NCI-H460 (cell line): ENCODE measurements at regions not wholly inside any gene's neighbourhood (a gene's known extent, or its start where the extent isn't known, plus 50 kb on each side); places are given as distances from the start of the nearest gene placed in this dataset.
A peak's percentile ranks its signal among the peaks of the same experiment; 100 is the strongest.
"Not testable (repeated sequence)": the region's sequence is repeated elsewhere in the genome, so short reads cannot be mapped to it uniquely, and the experiment has no call there.

Experiments
- DNase-seq: peaks from one replicate; pipeline ENCODE4 v3.0.0-alpha.2; 2016; ENCODE audit warnings: low read depth; ENCODE audit errors: extremely low read depth

DNA sequence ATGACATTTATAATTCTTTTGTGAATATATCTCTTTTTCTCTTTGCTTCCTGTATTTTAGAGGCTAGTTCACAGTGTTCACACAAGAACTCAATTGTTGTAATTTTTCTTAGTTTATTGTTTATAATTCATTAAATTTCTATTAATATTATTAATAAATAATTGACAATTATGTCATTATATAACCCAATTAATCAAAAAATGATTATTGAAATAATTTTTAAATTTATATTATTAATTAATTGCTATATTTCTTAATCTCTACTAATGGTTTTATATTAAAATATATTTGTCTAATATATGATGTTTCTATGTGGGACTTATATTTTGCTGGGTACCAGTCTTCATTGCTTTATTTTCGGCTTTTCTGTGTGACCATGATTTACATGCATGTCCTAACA lies 618.4 kb downstream of the CDH9 start:
- no peak for DNase-seq

DNA sequence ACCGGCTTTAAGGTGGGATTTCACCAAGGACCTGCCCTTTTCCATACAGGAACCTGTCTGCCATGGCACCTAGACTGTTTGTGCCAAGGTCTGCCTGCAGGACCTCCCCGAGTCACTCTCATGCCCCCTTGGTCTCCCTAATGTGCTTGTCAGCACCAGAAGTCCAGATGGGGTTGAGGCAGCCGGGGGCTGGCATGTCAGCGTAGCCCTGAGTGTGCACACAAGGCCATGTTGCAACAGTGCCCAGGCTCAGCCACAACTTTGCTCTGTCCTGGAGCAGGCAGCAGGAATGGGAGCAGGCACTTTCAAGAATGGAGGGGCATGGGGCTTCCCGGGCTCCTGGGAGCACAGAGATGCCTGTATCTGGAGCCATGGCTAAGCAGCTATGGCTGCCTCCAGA lies 621.5 kb downstream of the CDH9 start:
- DNase-seq: no peak

GRCh38 chr5:26415987-26416779 lies 622.2 kb downstream of the CDH9 start:
- no peak for DNase-seq

GRCh38 chr5:26390608-26391007 lies 647.8 kb downstream of the CDH9 start:
- DNase-seq: no peak

DNA sequence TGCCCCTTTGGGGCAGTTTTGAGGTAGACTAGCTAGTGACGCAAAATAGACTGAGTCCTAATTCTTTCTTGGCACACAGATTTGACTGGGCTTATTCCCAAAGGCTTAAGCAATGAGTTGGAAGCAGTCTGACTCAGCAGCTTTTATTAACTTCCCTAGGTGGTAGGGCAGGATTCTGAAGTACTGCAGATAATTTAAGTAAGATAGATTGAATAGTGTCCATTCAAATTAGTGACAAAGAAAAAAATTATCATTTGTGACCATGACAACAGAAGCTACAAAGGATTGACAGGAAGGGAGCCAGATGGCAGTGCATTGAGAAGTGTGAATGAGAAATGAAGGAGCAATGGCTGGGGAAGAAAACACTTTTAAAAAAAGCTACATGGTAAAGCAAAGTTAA lies 649.4 kb downstream of the CDH9 start:
- no peak for DNase-seq

DNA sequence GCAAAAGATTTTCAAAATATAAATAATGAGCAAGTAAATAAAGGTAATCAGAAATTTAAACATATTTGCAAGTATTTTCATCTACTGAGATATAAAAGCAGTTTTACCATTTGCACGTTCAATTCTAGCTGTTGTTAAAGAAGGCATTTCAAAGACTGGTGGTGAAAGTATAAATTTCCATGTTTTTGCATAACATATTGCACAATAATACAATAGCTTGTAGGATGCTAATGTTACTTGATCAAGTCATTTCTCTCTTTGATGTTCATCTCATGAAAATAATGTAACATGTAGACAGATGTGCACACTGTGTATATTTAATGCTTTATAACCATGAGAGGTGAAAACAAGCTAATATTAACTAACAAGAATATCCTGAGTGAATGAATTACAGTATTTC lies 651.9 kb downstream of the CDH9 start:
- DNase-seq: no peak

GRCh38 chr5:26364624-26365023 lies 673.8 kb downstream of the CDH9 start:
- DNase-seq: not testable (repeated sequence)

DNA sequence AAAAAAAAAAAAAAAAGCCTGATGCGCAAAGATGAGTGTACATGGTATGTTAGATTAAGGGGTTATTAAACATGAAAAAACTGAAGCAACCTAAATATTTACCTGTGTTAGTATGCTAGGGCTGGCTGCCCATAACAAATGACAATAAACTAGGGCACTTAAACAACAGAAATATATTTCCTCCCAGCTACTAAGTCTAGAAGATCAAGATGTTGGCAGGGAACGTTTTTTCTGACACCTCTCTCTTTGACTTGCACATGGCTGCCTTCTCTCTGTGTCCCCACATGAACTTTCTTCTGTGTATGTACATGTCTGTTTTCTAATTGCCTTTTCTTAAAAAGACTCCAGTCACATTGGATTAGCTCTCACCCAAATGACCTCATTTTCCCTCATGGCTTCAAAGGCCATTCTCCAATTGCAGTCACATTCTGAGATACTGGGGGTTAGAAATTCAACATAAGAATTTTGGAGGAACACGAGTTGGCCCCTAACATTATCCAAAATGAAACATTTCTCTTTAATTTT lies 694.5 kb downstream of the CDH9 start:
- DNase-seq: no peak

- no peak for DNase-seq
These were observed 698.8 kb downstream of the CDH9 start for GRCh38 chr5:26339576-26339975.

DNA sequence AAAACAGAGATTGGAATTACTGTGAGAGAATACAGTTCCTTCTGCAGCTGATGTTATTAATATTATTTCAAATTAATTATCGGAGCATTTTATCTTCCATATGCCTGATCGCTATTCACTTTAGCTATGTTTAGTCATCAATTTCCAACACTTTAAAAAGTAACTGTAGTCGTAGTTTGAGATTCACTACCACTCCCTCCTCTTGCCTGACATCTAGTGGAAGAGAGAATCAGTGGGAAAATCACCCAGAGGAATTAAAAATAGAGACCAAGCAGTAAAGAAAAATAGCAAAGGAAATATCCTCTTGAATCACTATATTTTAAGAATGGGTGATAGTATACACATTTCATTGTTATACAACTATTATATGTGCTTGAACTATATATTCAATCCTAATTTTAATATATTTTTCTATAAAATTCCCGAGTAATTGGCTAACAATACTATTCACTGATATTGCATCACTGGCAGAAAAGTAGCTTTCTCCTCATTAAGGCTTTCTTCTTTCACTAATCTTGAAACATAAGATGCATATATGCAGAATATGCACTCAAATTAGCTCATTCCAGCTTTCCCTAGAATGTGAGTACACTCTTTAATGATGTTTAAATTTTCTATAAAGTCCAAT lies 708.7 kb downstream of the CDH9 start:
- DNase-seq: peak; percentile 32

- DNase-seq: no peak
These were observed 712.1 kb downstream of the CDH9 start for GRCh38 chr5:26326153-26326759.

DNA sequence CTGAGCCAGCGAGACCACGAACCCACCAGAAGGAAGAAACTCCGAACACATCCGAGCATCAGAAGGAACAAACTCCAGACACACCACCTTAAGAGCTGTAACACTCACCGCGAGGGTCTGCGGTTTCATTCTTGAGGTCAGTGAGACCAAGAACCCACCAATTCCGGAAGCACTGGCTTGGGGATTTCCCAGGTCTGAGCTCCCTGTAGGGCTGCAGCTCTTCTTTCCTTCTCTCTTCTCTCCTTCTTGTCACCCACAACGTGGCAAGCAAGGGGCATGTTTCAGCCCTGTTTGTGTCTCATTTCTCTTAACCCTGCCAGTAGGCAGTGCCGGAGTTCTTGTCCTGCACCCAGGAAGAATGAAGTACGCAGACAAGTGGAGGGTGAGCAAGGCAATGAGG lies 713.0 kb downstream of the CDH9 start:
- not testable (repeated sequence) for DNase-seq

DNA sequence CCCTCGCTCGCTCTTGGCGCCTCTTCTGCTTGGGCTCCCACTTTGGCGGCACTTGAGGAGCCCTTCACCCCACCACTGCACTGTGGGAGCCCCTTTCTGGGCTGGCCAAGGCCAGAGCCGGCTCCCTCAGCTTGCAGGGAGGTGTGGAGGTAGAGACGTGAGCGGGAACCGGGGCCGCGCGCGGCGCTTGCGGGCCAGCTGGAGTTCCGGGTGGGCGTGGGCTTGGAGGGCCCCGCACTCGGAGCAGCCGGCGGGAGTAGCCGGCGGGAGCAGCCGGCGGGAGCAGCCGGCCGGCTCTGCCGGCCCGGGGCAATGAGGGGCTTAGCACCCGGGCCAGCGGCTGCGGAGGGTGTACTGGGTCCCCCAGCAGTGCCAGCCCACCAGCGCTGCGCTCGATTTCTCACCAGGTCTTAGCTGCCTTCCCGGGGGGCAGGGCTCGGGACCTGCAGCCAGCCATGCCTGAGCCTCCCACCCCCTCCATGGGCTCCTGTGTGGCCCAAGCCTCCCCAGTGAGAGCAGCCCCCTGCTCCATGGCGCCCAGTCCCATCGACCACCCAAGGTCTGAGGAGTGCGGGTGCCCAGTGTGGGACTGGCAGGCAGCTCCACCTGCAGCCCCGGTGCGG lies 714.0 kb downstream of the CDH9 start:
- not testable (repeated sequence) for DNase-seq

DNA sequence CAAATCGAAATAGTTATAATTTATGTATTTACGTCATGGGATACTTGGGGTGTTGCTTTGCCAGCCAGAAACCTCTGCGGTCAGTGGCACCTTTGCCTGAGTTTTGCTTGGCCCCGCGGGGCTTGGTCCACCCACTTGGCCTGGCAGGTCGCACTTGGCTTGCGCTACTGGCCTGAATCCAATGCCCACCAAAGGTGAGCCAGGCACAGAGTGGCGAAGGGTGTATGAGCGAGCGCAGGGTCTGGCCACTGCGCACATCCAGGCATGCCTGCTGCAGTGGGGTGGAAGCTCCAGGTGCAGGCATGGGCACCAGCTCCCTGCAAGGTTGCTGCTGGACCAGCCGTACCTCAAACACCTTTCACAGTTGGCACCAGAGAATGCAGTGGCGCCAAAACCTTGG lies 714.6 kb downstream of the CDH9 start:
- DNase-seq: no peak

- no peak for DNase-seq
These were observed 717.1 kb downstream of the CDH9 start for GRCh38 chr5:26321278-26321677.

GRCh38 chr5:26310415-26310814 lies 728.0 kb downstream of the CDH9 start:
- no peak for DNase-seq

DNA sequence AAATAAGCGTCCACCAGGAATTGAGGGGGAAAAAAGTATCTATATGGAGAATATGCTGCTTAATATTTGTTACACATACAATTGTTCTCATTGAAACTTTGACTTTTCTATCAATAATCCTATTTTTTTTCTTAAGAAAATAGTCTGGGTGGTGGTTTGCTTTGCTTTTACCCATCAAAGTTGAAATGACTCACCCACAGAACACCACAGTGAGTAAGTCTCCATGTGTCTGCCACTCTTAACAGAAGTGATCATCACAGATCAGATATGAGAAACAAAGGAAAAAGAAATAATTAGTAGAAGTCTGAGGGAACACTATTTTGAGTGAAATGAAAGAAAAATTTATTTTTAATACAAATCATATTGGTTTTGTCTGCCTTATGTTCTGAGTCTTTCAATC lies 742.8 kb downstream of the CDH9 start:
- DNase-seq: no peak

- DNase-seq: no peak
These were observed 756.2 kb downstream of the CDH9 start for GRCh38 chr5:26282190-26282589.

DNA sequence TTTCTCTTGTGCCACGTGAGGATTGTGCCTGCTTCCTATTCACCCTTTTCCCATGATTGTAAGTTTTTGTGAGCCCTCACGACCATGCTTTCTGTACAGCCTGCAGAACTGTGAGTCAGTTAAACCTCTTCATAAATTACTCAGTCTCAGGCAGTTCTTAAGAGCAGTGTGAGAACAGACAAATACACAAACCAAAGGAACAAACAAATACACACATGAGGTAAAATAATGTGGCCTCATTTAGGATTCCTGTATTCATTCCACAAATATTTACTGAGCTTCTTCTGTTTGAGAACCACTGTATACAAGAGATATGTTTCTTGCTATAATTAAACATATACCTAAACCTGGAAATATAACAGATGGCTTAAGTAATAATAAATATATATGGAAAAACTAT lies 760.3 kb downstream of the CDH9 start:
- no peak for DNase-seq

DNA sequence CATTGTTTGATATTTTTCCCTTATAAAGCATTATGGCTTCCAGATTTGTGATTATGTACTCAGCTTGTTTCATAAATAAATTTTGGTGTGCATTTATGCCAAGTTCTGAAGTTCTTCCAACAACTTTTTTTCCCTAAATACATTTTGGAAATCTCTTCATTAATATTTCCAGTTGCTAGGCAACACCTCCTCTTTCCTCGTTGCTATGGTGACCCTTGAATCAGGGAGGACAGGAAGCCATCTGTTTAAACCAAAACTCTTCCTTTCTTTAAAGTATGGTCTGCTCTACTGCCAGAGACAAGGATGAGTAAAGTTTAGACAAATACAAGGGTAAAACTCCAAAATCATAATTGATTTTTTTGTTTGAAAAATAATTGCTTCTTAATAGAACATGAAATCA lies 779.3 kb downstream of the CDH9 start:
- no peak for DNase-seq

DNA sequence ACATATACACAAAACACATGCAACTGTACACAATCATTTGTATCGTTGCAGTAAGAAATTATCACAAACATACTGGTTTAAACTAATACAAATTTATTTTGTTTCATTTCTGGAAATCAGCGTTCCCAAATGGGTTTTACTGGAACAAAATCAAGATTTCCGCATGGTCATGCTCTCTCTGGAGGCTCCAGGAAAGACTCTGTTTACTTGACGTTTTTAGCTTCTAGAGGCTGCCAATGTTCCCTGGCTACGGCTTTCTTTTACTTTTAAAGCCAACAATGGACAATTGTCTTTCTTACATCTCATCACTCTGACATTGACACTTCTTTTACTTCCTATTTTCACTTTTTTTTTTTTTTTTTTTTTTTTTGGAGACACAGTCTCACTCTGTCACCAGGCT lies 793.1 kb downstream of the CDH9 start:
- no peak for DNase-seq
